Body of pancreas (tissue), 4 donors: ENCODE measurements at regions not wholly inside any gene's neighbourhood (a gene's known extent, or its start where the extent isn't known, plus 50 kb on each side); places are given as distances from the start of the nearest gene placed in this dataset.

Experiments
- POLR2A ChIP-seq, 3 donors: fragments of 450-650 bp; IDR thresholded peaks; one replicate each; pipeline ENCODE4 v1.6.1; 2016; ENCODE audit warnings: antibody characterized with exemption in 3 of 3, mild to moderate bottlenecking in 2 of 3
- TF ChIP-seq, protein P1 (sequence below), 7 experiments: fragments of 450-650 bp in 4 of 7; fragments of 200-600 bp in 3 of 7; sonication (generic) in 3 of 7; IDR thresholded peaks; one replicate each; pipeline ENCODE4 v1.5.1; 2016 to 2019; ENCODE audit warnings: antibody characterized with exemption in 7 of 7

DNA sequence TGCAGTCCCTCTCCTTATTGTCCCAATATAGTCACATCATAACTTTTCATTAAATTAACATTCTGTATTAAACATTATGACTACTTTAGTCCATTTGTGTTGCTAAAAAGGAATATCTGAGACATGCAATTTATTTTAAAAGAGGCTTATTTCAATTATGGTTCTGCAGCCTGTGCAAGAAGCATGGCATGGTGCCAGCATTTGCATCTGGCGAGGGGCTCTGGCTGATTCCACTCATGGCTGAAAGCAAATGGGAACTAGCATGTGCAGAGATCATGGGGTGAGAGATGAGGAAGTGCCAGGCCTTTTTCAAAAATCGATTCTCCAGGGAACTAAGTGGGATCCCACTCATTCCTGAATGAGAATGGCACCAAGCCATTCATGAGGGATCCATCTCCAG is 476.3 kb upstream of the RPS6KA3 start:
- TF ChIP-seq, protein P1, sequence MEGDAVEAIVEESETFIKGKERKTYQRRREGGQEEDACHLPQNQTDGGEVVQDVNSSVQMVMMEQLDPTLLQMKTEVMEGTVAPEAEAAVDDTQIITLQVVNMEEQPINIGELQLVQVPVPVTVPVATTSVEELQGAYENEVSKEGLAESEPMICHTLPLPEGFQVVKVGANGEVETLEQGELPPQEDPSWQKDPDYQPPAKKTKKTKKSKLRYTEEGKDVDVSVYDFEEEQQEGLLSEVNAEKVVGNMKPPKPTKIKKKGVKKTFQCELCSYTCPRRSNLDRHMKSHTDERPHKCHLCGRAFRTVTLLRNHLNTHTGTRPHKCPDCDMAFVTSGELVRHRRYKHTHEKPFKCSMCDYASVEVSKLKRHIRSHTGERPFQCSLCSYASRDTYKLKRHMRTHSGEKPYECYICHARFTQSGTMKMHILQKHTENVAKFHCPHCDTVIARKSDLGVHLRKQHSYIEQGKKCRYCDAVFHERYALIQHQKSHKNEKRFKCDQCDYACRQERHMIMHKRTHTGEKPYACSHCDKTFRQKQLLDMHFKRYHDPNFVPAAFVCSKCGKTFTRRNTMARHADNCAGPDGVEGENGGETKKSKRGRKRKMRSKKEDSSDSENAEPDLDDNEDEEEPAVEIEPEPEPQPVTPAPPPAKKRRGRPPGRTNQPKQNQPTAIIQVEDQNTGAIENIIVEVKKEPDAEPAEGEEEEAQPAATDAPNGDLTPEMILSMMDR (IDR thresholded peaks at IDR 0.05): no peak
- no peak for TF ChIP-seq POLR2A (IDR thresholded peaks at IDR 0.05)
